Transverse colon (tissue), 4 donors: ENCODE measurements at regions not wholly inside any gene's neighbourhood (a gene's known extent, or its start where the extent isn't known, plus 50 kb on each side); places are given as distances from the start of the nearest gene placed in this dataset.

Experiments
- DNase-seq: peaks from one replicate; pipeline ENCODE4 v3.0.0-alpha.2; 2019
- H3K27ac ChIP-seq, 4 donors: fragments of 200-600 bp; sonication (generic); 2 replicates each; pipeline ENCODE4 v1.5.1; 2016 to 2018; ENCODE audit warnings: inconsistent platforms in 4 of 4
- H3K27me3 ChIP-seq: fragments of 200-600 bp; sonication (generic); 2 replicates; pipeline ENCODE4 v1.5.1; 2017; ENCODE audit warnings: inconsistent platforms
- H3K36me3 ChIP-seq, 4 donors: fragments of 200-600 bp; sonication (generic); 2 replicates each; pipeline ENCODE4 v1.5.1; 2017 to 2019; ENCODE audit warnings: inconsistent platforms in 4 of 4
- H3K4me1 ChIP-seq, 4 donors: fragments of 200-600 bp; sonication (generic); 2 replicates each; pipeline ENCODE4 v1.5.1; 2017 to 2020; ENCODE audit warnings: inconsistent platforms in 4 of 4
- H3K4me3 ChIP-seq, 4 donors: fragments of 200-600 bp; sonication (generic); 1 replicate in 1 of 4; 2 replicates in 3 of 4; pipeline versions ENCODE4 v1.5.1 to v1.6.1; 2017 to 2019; ENCODE audit warnings: inconsistent platforms in 4 of 4
- H3K9me3 ChIP-seq, 2 donors: fragments of 200-600 bp; sonication (generic); 2 replicates each; pipeline ENCODE4 v1.5.1; 2017 to 2019; ENCODE audit warnings: inconsistent platforms in 2 of 2
- CTCF ChIP-seq, 5 experiments: fragments of 200-600 bp in 3 of 5; fragments of 450-650 bp in 2 of 5; sonication (generic) in 3 of 5; IDR thresholded peaks; 1 replicate in 2 of 5; 2 replicates in 3 of 5; pipeline ENCODE4 v1.5.1; 2016 to 2017; ENCODE audit warnings: antibody characterized with exemption in 5 of 5, inconsistent platforms in 3 of 5, mild to moderate bottlenecking in 2 of 5, moderate library complexity in 1 of 5
- EP300 ChIP-seq: sonication (generic); formaldehyde crosslinking; IDR thresholded peaks from one replicate; pipeline ENCODE4 v1.6.1; 2017; ENCODE audit warnings: antibody characterized with exemption, low read depth
- POLR2A ChIP-seq: fragments of 450-650 bp; IDR thresholded peaks from one replicate; pipeline ENCODE4 v1.6.1; 2016; ENCODE audit warnings: antibody characterized with exemption, mild to moderate bottlenecking, moderate library complexity
- POLR2AphosphoS5 ChIP-seq, 3 donors: sonication (generic); formaldehyde crosslinking; IDR thresholded peaks; one replicate each; pipeline ENCODE4 v1.6.1; 2016; ENCODE audit warnings: antibody characterized with exemption in 3 of 3
- WGBS, 2 donors: methylation state at CpG; one replicate each; pipeline ENCODE4 v1.1.5; 2018; ENCODE audit warnings: low coverage in 1 of 2; 5-methylcytosine and 5-hydroxymethylcytosine counted together
- in situ Hi-C, 4 donors: fragments of 200-750 bp; cut with MboI; loops; one replicate each; pipeline versions ENCODE4 v1.15.0 to v1.15.1; 2017; ENCODE audit warnings: low sequenced_read_pairs in 3 of 4, low pct_ligation_motif_present in 1 of 4, low pct_unique_long_range_greater_than_20kb in 1 of 4
- intact Hi-C: fragments of 100-400 bp; cut with DNase I; formaldehyde crosslinking; loops from one replicate; pipeline ENCODE4 v1.15.1; 2023; ENCODE audit warnings: low total_unique reads

GRCh38 chr4:180564448-180564847 lies 1678.8 kb upstream of the TENM3 start:
- DNase-seq = no peak
- in situ Hi-C loops = no loop called here
- Histone ChIP-seq H3K27ac (peak overlapping the region in 1 of 4 donors; percentile 1), H3K4me3 (no peak overlapping the region), H3K4me1 (no peaks in the 10 kb centered on the region), H3K9me3 (no peaks in the 10 kb centered on the region), H3K36me3 (no peaks in the 10 kb centered on the region), H3K27me3 (no peaks in the 10 kb centered on the region)
- WGBS, 2 donors = 34 to 56% methylated on average over 5 of the region's 5 CpGs
- TF ChIP-seq CTCF (IDR thresholded peaks at IDR 0.05) (no peak), EP300 (no peak), POLR2AphosphoS5 (IDR thresholded peaks at IDR 0.05) (no peak), POLR2A (no peak)
- intact Hi-C loops = no loop called here

- Histone ChIP-seq H3K36me3 (no peaks in the 10 kb centered on the region), H3K9me3 (no peaks in the 10 kb centered on the region), H3K27ac (no peak overlapping the region), H3K4me3 (no peak overlapping the region), H3K4me1 (no peaks in the 10 kb centered on the region), H3K27me3 (no peaks in the 10 kb centered on the region)
- 0 to 88% methylated on average over 1 to 2 of the region's 2 CpGs for WGBS, 2 donors
- in situ Hi-C loops (no loop called here), intact Hi-C loops (no loop called here)
- TF ChIP-seq CTCF (IDR thresholded peaks at IDR 0.05) (no peak), POLR2AphosphoS5 (IDR thresholded peaks at IDR 0.05) (no peak), POLR2A (no peak), EP300 (no peak)
- no peak for DNase-seq
These were observed 1677.3 kb upstream of the TENM3 start for GRCh38 chr4:180565856-180566431.

GRCh38 chr4:180566492-180566891 lies 1676.7 kb upstream of the TENM3 start:
- no peak overlapping the region for H3K4me3 ChIP-seq
- no peak for TF ChIP-seq EP300
- no peak for TF ChIP-seq CTCF (IDR thresholded peaks at IDR 0.05)
- TF ChIP-seq POLR2AphosphoS5 (IDR thresholded peaks at IDR 0.05) = no peak
- no peak for TF ChIP-seq POLR2A
- in situ Hi-C loops = no loop called here

GRCh38 chr4:180567080-180567479 lies 1676.1 kb upstream of the TENM3 start:
- intact Hi-C loops (no loop called here), in situ Hi-C loops (no loop called here)
- TF ChIP-seq POLR2AphosphoS5 (IDR thresholded peaks at IDR 0.05) = no peak
- no peak for TF ChIP-seq POLR2A
- TF ChIP-seq CTCF (IDR thresholded peaks at IDR 0.05) = no peak
- no peak for TF ChIP-seq EP300
- Histone ChIP-seq H3K27me3 (no peaks in the 10 kb centered on the region), H3K27ac (no peak overlapping the region), H3K4me3 (no peak overlapping the region), H3K9me3 (no peaks in the 10 kb centered on the region), H3K4me1 (no peaks in the 10 kb centered on the region), H3K36me3 (no peaks in the 10 kb centered on the region)
- WGBS, 2 donors = 85% methylated on average over 7 of the region's 7 CpGs
- DNase-seq = no peak

More at GRCh38 chr4:180566492-180566891, 1676.7 kb upstream of the TENM3 start:
- WGBS, 2 donors = 44 to 89% methylated on average over 2 of the region's 2 CpGs
- H3K9me3 ChIP-seq = no peaks in the 10 kb centered on the region
- intact Hi-C loops = no loop called here
- no peaks in the 10 kb centered on the region for H3K36me3 ChIP-seq
- no peaks in the 10 kb centered on the region for H3K4me1 ChIP-seq
- no peak for DNase-seq
- H3K27me3 ChIP-seq = no peaks in the 10 kb centered on the region
- no peak overlapping the region for H3K27ac ChIP-seq
